ENCODE measurements at regions not wholly inside any gene's neighbourhood (a gene's known extent, or its start where the extent isn't known, plus 50 kb on each side); places are given as distances from the start of the nearest gene placed in this dataset.

- Histone ChIP-seq H3K9me3 (no peaks in the 10 kb centered on the region), H3K27me3 (no peaks in the 10 kb centered on the region), H3K4me1 (no peaks in the 10 kb centered on the region), H3K4me3 (no peak overlapping the region), H3K36me3 (no peaks in the 10 kb centered on the region), H3K27ac (no peak overlapping the region)
- ATAC-seq: no peak
- DNase-seq: no peak
- no peak for TF ChIP-seq CTCF (IDR thresholded peaks at IDR 0.05)
- intact Hi-C loops (cut with DNase I): no loop called here
These were observed 211.0 kb downstream of the IPO8 start for GRCh38 chr12:30484658-30485057.

- Histone ChIP-seq H3K27me3 (no peaks in the 10 kb centered on the region), H3K27ac (no peak overlapping the region), H3K4me3 (no peak overlapping the region), H3K9me3 (no peaks in the 10 kb centered on the region), H3K36me3 (no peaks in the 10 kb centered on the region), H3K4me1 (no peaks in the 10 kb centered on the region)
- intact Hi-C loops (cut with DNase I): no loop called here
- ATAC-seq: no peak
- DNase-seq: no peak
- TF ChIP-seq CTCF (IDR thresholded peaks at IDR 0.05): no peak
These were observed 213.0 kb downstream of the IPO8 start for GRCh38 chr12:30482650-30483049.

GRCh38 chr12:30473274-30473673 lies 222.4 kb downstream of the IPO8 start:
- DNase-seq: no peak
- Histone ChIP-seq H3K27me3 (no peaks in the 10 kb centered on the region), H3K9me3 (peaks cover 0 to 13% of the 10 kb centered on the region in 2 donors), H3K36me3 (no peaks in the 10 kb centered on the region), H3K4me1 (no peaks in the 10 kb centered on the region), H3K27ac (no peak overlapping the region), H3K4me3 (no peak overlapping the region)
- intact Hi-C loops (cut with DNase I): no loop called here
- ATAC-seq: no peak
- no peak for TF ChIP-seq CTCF (IDR thresholded peaks at IDR 0.05)

- intact Hi-C loops (cut with DNase I): no loop called here
- Histone ChIP-seq H3K36me3 (no peaks in the 10 kb centered on the region), H3K27me3 (no peaks in the 10 kb centered on the region), H3K4me1 (no peaks in the 10 kb centered on the region), H3K27ac (no peak overlapping the region), H3K9me3 (peaks cover 0 to 9% of the 10 kb centered on the region in 2 donors), H3K4me3 (no peak overlapping the region)
- no peak for TF ChIP-seq CTCF (IDR thresholded peaks at IDR 0.05)
- ATAC-seq (no peak), DNase-seq (no peak)
These were observed 229.5 kb downstream of the IPO8 start for GRCh38 chr12:30466093-30466585.

GRCh38 chr12:30463636-30464035 lies 232.0 kb downstream of the IPO8 start:
- no peaks in the 10 kb centered on the region for H3K27me3 ChIP-seq
- no peak for ATAC-seq
- H3K4me1 ChIP-seq: no peaks in the 10 kb centered on the region
- no peak for DNase-seq
- no peaks in the 10 kb centered on the region for H3K36me3 ChIP-seq
- H3K9me3 ChIP-seq: peaks cover 0 to 3% of the 10 kb centered on the region in 2 donors
- intact Hi-C loops (cut with DNase I): no loop called here
- TF ChIP-seq CTCF (IDR thresholded peaks at IDR 0.05): no peak
- H3K27ac ChIP-seq: no peak overlapping the region
- no peak overlapping the region for H3K4me3 ChIP-seq

All from left lung (tissue), 4 donors.